HUES48 (cell line): ENCODE measurements at regions not wholly inside any gene's neighbourhood (a gene's known extent, or its start where the extent isn't known, plus 50 kb on each side); places are given as distances from the start of the nearest gene placed in this dataset.

Experiments used
- H3K27ac ChIP-seq: one replicate; pipeline ENCODE4 v1.7.0; 2013; ENCODE audit warnings: low read depth, low read length, inconsistent platforms
- H3K27me3 ChIP-seq: 2 replicates; pipeline ENCODE4 v1.6.1; 2013; ENCODE audit warnings: mild to moderate bottlenecking, low read length; ENCODE audit not compliant: control insufficient read depth, insufficient read depth
- H3K36me3 ChIP-seq: 2 replicates; pipeline ENCODE4 v1.6.1; 2013; ENCODE audit warnings: low read length; ENCODE audit not compliant: control insufficient read depth, insufficient read depth
- H3K4me1 ChIP-seq: 2 replicates; pipeline ENCODE4 v1.6.1; 2013; ENCODE audit warnings: mild to moderate bottlenecking, low read length; ENCODE audit not compliant: control insufficient read depth, insufficient read depth
- H3K4me3 ChIP-seq: 2 replicates; pipeline ENCODE4 v1.5.1; 2013; ENCODE audit warnings: mild to moderate bottlenecking, low read depth, low read length
- H3K9ac ChIP-seq: 2 replicates; pipeline ENCODE4 v1.6.1; 2013; ENCODE audit warnings: mild to moderate bottlenecking, low read depth, low read length, moderate library complexity
- H3K9me3 ChIP-seq: 2 replicates; pipeline ENCODE4 v1.6.1; 2013; ENCODE audit warnings: low read length; ENCODE audit not compliant: control insufficient read depth, insufficient read depth

GRCh38 chr3:102135316-102135715 lies 286.0 kb downstream of the NFKBIZ start:
- Histone ChIP-seq H3K9me3 (no peaks in the 10 kb centered on the region), H3K27ac (no peak overlapping the region), H3K4me1 (no peaks in the 10 kb centered on the region), H3K9ac (no peak overlapping the region), H3K27me3 (no peaks in the 10 kb centered on the region), H3K36me3 (no peaks in the 10 kb centered on the region), H3K4me3 (no peak overlapping the region)

DNA sequence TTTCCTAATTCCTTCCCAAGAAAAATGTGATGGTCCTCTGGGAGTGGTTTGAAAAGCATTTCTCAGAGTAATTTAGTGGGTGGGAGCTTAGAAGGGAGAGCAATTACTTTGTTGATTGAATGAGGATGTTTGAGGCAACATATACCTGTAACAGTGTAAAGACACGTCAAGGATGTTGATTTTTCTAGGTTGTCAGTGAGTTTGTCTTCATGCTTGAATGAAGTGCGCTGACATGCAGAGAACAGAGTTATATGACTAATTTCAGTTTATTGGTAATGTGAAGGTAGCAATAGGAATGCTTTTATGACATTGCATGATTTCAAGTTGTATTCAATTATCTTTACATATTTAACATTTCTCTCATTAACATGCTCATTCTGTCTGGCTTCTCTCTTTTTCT lies 286.9 kb downstream of the NFKBIZ start:
- H3K27me3 ChIP-seq = no peaks in the 10 kb centered on the region
- H3K36me3 ChIP-seq = no peaks in the 10 kb centered on the region
- H3K27ac ChIP-seq = no peak overlapping the region
- H3K4me1 ChIP-seq = no peaks in the 10 kb centered on the region
- no peaks in the 10 kb centered on the region for H3K9me3 ChIP-seq
- H3K9ac ChIP-seq = no peak overlapping the region
- no peak overlapping the region for H3K4me3 ChIP-seq

- no peak overlapping the region for H3K27ac ChIP-seq
- no peaks in the 10 kb centered on the region for H3K4me1 ChIP-seq
- no peaks in the 10 kb centered on the region for H3K36me3 ChIP-seq
- H3K9me3 ChIP-seq = no peaks in the 10 kb centered on the region
- no peaks in the 10 kb centered on the region for H3K27me3 ChIP-seq
- H3K9ac ChIP-seq = no peak overlapping the region
- no peak overlapping the region for H3K4me3 ChIP-seq
Measured at GRCh38 chr3:102140116-102140515, 290.8 kb downstream of the NFKBIZ start.

- Histone ChIP-seq H3K4me3 (no peak overlapping the region), H3K4me1 (no peaks in the 10 kb centered on the region), H3K9me3 (no peaks in the 10 kb centered on the region), H3K36me3 (no peaks in the 10 kb centered on the region), H3K27me3 (no peaks in the 10 kb centered on the region), H3K9ac (no peak overlapping the region), H3K27ac (no peak overlapping the region)
Measured at GRCh38 chr3:102141096-102141927, 292.0 kb downstream of the NFKBIZ start.

GRCh38 chr3:102141928-102142239 lies 292.6 kb downstream of the NFKBIZ start:
- Histone ChIP-seq H3K27me3 (no peaks in the 10 kb centered on the region), H3K4me3 (no peak overlapping the region), H3K4me1 (no peaks in the 10 kb centered on the region), H3K9ac (no peak overlapping the region), H3K27ac (no peak overlapping the region), H3K9me3 (no peaks in the 10 kb centered on the region), H3K36me3 (no peaks in the 10 kb centered on the region)

GRCh38 chr3:102142379-102143060 lies 292.3 kb upstream of the ZPLD1 start:
- Histone ChIP-seq H3K27me3 (no peaks in the 10 kb centered on the region), H3K4me3 (no peak overlapping the region), H3K9ac (no peak overlapping the region), H3K9me3 (no peaks in the 10 kb centered on the region), H3K36me3 (no peaks in the 10 kb centered on the region), H3K4me1 (no peaks in the 10 kb centered on the region), H3K27ac (no peak overlapping the region)

DNA sequence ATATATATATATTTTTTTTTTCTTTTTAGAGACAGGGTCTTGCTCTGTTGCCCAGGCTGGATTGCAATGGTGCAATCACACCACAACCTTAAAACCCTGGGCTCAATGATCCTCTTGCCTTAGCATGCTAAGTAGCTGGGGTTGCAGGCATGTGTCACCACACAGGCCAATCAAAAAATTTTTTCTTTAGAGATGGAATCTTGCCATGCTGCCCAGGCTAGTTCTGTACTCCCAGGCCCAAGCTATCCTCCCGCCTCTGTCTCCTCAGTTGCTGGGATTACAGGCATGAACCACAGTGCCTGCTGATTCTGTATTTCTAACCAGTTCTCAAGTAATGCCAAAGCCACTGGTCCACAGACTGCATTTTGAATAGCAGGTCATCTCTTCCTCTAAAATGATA lies 291.3 kb upstream of the ZPLD1 start:
- H3K9ac ChIP-seq = no peak overlapping the region
- H3K27ac ChIP-seq = no peak overlapping the region
- no peaks in the 10 kb centered on the region for H3K9me3 ChIP-seq
- H3K27me3 ChIP-seq = no peaks in the 10 kb centered on the region
- no peak overlapping the region for H3K4me3 ChIP-seq
- H3K36me3 ChIP-seq = no peaks in the 10 kb centered on the region
- H3K4me1 ChIP-seq = no peaks in the 10 kb centered on the region

DNA sequence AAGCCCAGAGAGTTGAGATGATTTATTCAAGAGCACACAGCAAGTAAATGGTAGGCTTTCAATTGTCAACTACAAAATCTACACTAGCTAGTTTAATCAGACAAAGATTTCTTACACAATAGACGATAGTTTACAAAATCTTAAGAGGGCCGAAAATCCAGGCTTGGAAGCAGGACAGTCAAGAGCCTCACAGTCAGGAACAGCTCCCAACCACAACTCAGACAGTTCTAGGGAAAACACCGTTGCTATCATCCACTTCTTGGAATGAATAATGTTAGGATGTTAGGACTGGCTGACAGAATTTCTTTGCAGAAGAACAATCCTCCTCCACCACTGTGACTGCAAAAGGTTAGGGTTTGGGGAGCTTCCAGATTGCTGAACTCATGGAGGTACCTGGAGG lies 290.8 kb upstream of the ZPLD1 start:
- no peak overlapping the region for H3K4me3 ChIP-seq
- no peak overlapping the region for H3K27ac ChIP-seq
- no peaks in the 10 kb centered on the region for H3K9me3 ChIP-seq
- no peak overlapping the region for H3K9ac ChIP-seq
- H3K4me1 ChIP-seq = no peaks in the 10 kb centered on the region
- H3K36me3 ChIP-seq = no peaks in the 10 kb centered on the region
- no peaks in the 10 kb centered on the region for H3K27me3 ChIP-seq

DNA sequence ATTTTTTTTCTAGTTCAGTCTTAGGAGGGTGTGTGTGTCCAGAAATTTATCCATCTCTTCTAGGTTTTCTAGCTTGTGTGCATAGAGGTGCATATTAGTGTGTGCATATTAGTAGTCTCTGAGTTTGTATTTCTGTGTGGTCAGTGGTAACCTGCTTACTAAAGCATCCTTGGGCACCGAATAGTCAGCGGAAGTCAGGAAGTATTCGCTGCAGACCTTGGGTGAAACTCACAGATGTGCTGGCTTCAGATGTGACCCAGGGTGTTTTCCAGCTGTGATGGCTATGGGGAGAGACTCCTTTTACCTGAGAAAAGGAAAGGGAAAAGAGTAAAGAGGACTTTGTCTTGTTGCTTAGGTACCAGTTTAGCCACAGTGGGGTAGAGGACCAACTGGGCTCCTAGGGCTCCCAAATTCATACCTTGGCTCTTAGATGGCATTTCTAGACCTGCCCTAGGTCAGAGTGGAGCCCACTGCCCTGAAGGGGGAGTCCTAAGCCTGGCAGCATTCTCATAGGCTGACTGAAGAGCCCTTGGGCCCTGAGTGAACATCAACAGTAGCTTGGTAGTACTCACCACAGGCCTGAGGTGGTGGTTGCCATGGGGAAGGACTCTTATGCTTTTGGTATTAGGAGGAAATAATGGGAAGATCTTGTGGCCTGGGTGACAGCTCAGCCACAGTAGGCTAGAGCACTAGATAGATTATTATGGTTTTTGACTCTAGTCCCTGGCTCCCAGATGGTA lies 286.0 kb upstream of the ZPLD1 start:
- Histone ChIP-seq H3K27me3 (no peaks in the 10 kb centered on the region), H3K9ac (no peak overlapping the region), H3K9me3 (peaks cover 10% of the 10 kb centered on the region; the same call in 1 of the 2 replicates), H3K4me3 (no peak overlapping the region), H3K36me3 (no peaks in the 10 kb centered on the region), H3K27ac (no peak overlapping the region), H3K4me1 (no peaks in the 10 kb centered on the region)

GRCh38 chr3:102151935-102152334 lies 282.9 kb upstream of the ZPLD1 start:
- Histone ChIP-seq H3K27ac (no peak overlapping the region), H3K9ac (no peak overlapping the region), H3K36me3 (no peaks in the 10 kb centered on the region), H3K4me3 (no peak overlapping the region), H3K4me1 (no peaks in the 10 kb centered on the region), H3K9me3 (peaks cover 10% of the 10 kb centered on the region; the same call in 1 of the 2 replicates), H3K27me3 (no peaks in the 10 kb centered on the region)

GRCh38 chr3:102156426-102156825 lies 278.4 kb upstream of the ZPLD1 start:
- Histone ChIP-seq H3K4me1 (no peaks in the 10 kb centered on the region), H3K27me3 (no peaks in the 10 kb centered on the region), H3K4me3 (no peak overlapping the region), H3K9ac (no peak overlapping the region), H3K27ac (no peak overlapping the region), H3K36me3 (no peaks in the 10 kb centered on the region), H3K9me3 (peaks cover 9% of the 10 kb centered on the region; the same call in 1 of the 2 replicates)
